GM21825 (cell line): ENCODE measurements at regions not wholly inside any gene's neighbourhood (a gene's known extent, or its start where the extent isn't known, plus 50 kb on each side); places are given as distances from the start of the nearest gene placed in this dataset.
"Not testable (repeated sequence)": the region's sequence is repeated elsewhere in the genome, so short reads cannot be mapped to it uniquely, and the experiment has no call there.

Source experiments
- ATAC-seq: cut with Tn5 transposase; IDR thresholded peaks from one replicate; pipeline ENCODE4 v1.9.1; 2021; ENCODE audit warnings: mild to moderate bottlenecking, moderate library complexity; ENCODE audit not compliant: unreplicated experiment

DNA sequence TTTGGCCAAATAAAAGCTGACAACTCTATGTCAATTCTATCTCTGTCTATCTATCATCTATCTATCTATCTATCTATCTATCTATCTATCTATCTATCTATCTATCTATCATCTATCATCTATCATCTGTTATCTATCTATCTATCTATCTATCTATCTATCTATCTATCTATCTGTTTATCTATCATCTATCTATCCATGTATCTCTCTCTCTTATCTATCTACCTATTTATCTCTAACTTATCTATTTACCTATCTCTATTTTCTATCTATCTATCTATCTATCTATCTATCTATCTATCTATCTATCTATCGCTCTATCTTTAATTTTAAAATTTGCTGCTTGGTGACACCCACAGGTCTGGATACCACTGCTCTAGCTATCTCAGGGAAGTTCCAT, 271.1 kb downstream of the VRK1 start:
- ATAC-seq, result not testable (repeated sequence)

- no peak for ATAC-seq
Measured at GRCh38 chr14:97070259-97070658, 273.1 kb downstream of the VRK1 start.

DNA sequence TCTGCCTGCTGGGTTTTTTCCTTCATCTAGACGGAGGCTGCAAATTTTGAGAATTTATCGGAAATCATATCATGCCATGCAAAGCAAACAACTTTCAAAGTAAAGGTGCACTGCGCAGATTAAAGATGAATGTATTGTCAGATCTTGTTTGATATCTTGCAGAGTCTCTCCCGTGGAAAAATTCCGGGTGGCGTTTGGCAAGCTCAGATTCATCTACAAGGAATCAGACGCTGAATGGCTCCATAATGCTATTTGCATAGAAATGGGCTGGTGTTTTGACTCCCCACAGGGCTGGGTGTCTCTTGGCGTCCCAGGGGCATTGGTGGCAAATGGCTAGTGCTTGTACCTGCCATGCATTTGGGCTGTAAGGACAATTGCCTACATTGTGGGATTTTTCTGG, 274.0 kb downstream of the VRK1 start:
- ATAC-seq, result no peak

GRCh38 chr14:97073622-97074021, 276.4 kb downstream of the VRK1 start:
- no peak for ATAC-seq

GRCh38 chr14:97074456-97074855, 277.3 kb downstream of the VRK1 start:
- ATAC-seq, result no peak

GRCh38 chr14:97074856-97075255, 277.7 kb downstream of the VRK1 start:
- peak; percentile 49 for ATAC-seq

GRCh38 chr14:97077253-97077653, 280.1 kb downstream of the VRK1 start:
- peak; percentile 84 for ATAC-seq

DNA sequence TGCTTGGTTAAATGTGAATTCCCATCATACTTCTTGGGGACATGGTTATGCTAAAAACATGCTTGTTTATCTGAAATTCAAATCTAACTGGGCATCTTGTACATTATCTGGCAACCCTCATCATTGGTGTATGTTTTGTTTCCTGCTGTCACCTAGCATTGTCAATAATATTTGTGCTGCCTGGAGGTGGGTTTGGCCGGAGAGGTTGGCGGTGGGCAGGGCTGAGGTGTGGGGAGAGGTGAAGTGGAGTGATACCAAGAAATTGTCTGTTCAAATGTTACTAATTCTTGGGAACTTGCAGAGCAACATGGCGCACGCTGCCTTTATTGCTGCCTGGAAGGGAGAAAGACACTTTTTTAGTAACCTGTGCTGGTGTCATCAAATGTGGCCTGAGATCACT, 280.5 kb downstream of the VRK1 start:
- peak; percentile 23 for ATAC-seq

- ATAC-seq, result no peak
Measured at GRCh38 chr14:97080991-97081390, 283.8 kb downstream of the VRK1 start.

- ATAC-seq, result no peak
Measured at GRCh38 chr14:97095269-97095668, 298.1 kb downstream of the VRK1 start.

DNA sequence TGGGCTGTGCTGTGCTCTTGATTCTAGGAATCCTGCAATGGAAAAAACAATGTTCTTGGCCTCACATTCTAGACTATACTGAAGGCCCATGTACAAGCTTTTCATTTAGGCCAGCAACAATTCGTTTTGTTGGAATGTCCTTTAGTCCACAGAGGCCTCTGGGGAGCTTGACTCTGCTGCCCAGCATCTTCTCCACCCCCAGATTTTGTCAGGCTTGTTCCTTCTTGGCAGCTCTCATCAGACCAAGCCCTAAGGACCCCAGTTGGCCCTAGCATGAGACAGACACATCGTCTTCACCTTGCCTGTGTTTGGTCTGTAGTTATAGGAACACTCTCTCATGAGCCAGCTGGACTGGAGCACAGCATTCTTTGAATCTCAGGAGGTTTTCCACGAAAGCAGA, 300.1 kb downstream of the VRK1 start:
- ATAC-seq, result no peak

GRCh38 chr14:97100306-97100705, 303.1 kb downstream of the VRK1 start:
- no peak for ATAC-seq

GRCh38 chr14:97101561-97101960, 304.4 kb downstream of the VRK1 start:
- ATAC-seq, result no peak

GRCh38 chr14:97104029-97104428, 306.8 kb downstream of the VRK1 start:
- no peak for ATAC-seq

GRCh38 chr14:97106166-97106565, 309.0 kb downstream of the VRK1 start:
- peak; percentile 74 for ATAC-seq

- no peak for ATAC-seq
Measured at GRCh38 chr14:97106609-97107008, 309.4 kb downstream of the VRK1 start.

GRCh38 chr14:97107080-97107479, 309.9 kb downstream of the VRK1 start:
- ATAC-seq, result no peak

GRCh38 chr14:97107760-97108159, 310.6 kb downstream of the VRK1 start:
- ATAC-seq, result no peak

GRCh38 chr14:97109234-97109633, 312.1 kb downstream of the VRK1 start:
- no peak for ATAC-seq

DNA sequence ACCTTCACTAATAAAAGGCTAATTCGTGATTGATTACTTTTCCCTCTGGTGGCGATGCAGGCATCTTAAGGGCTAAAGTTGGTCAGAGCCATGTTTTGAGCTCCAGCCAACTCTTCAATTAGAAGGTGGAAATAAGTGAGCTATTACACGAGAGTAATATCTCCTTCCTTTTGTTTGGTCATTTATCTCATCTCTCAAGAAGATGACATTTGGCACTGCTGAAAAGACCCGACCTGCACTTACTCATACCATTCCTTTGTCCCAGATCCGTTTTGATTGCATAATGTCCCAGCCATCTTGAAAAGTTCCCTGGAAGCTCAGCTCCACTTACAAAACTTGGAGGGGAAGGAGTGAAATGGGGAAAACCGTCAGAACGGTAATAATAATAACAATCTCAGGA, 316.2 kb downstream of the VRK1 start:
- no peak for ATAC-seq

GRCh38 chr14:97116546-97116945, 319.4 kb downstream of the VRK1 start:
- no peak for ATAC-seq

GRCh38 chr14:97117693-97118092, 320.5 kb downstream of the VRK1 start:
- no peak for ATAC-seq

DNA sequence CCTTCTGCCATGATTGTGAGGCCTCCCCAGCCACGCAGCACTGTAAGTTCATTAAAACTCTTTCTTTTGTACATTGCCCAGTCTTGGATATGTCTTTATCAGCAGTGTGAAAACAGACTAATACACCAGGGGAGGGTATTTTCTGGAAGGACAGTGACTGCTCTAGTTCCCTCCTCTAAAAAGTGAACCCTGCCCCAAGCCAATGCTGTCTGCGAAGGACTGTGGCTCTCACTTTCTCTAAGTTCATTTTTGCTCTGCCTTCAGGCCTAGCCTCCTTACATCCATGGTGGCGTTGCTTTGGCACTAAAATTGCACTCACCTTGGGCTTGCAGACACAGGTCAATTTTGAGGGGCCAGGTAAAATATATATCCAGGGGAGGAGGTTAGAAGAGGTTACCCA, 323.0 kb downstream of the VRK1 start:
- ATAC-seq, result no peak

- peak; percentile 71 for ATAC-seq
Measured at GRCh38 chr14:97120611-97121031, 323.4 kb downstream of the VRK1 start.
